Neural cell (in vitro differentiated cells): ENCODE measurements at regions not wholly inside any gene's neighbourhood (a gene's known extent, or its start where the extent isn't known, plus 50 kb on each side); places are given as distances from the start of the nearest gene placed in this dataset.

Source experiments
- H2AFZ ChIP-seq: fragments of 200-600, 300-800 bp; sonication (generic), shearing (Covaris generic); 2 replicates; pipeline ENCODE4 v1.6.0; 2014; ENCODE audit warnings: low read depth, mild to moderate bottlenecking, antibody characterized with exemption, low read length, moderate library complexity
- H3F3A ChIP-seq: fragments of 200-600 bp; shearing (Covaris generic); 2 replicates; pipeline ENCODE4 v1.6.1; 2016; ENCODE audit warnings: mild to moderate bottlenecking, moderate library complexity, mixed read lengths, antibody characterized with exemption, low read length; ENCODE audit not compliant: insufficient read depth, poor library complexity, severe bottlenecking
- H3K27ac ChIP-seq: fragments of 200-600, 300-800 bp; sonication (generic), shearing (Covaris generic); 2 replicates; pipeline ENCODE4 v1.5.1; 2014; ENCODE audit warnings: mild to moderate bottlenecking, low read length, moderate library complexity
- H3K27me3 ChIP-seq: fragments of 300-800, 200-600 bp; sonication (generic), shearing (Covaris generic); 2 replicates; pipeline ENCODE4 v1.6.0; 2014; ENCODE audit warnings: mild to moderate bottlenecking, low read depth, low read length, moderate library complexity; ENCODE audit not compliant: insufficient read depth
- H3K36me3 ChIP-seq: fragments of 300-800, 200-600 bp; sonication (generic), shearing (Covaris generic); 2 replicates; pipeline ENCODE4 v1.5.1; 2014; ENCODE audit warnings: mild to moderate bottlenecking, antibody characterized with exemption, low read length, moderate library complexity; ENCODE audit not compliant: insufficient read depth
- H3K4me2 ChIP-seq: fragments of 300-800, 200-600 bp; sonication (generic), shearing (Covaris generic); 2 replicates; pipeline ENCODE4 v1.6.0; 2014; ENCODE audit warnings: mild to moderate bottlenecking, low read length
- H3K4me3 ChIP-seq: fragments of 300-800, 200-600 bp; sonication (generic), shearing (Covaris generic); 2 replicates; pipeline ENCODE4 v1.5.1; 2014; ENCODE audit warnings: mild to moderate bottlenecking, low read length, moderate library complexity
- H3K79me2 ChIP-seq: fragments of 200-600 bp; shearing (Covaris generic); replicated peaks from 2 replicates; pipeline ENCODE4 v1.6.0; 2014; ENCODE audit warnings: mild to moderate bottlenecking, low read length, moderate library complexity; ENCODE audit not compliant: insufficient read depth
- H3K9ac ChIP-seq: fragments of 300-800, 200-600 bp; sonication (generic), shearing (Covaris generic); 2 replicates; pipeline ENCODE4 v1.6.1; 2016; ENCODE audit warnings: mild to moderate bottlenecking, low read length, mixed read lengths
- H3K9me2 ChIP-seq: fragments of 200-600 bp; shearing (Covaris generic); 2 replicates; pipeline ENCODE4 v1.6.1; 2016; ENCODE audit warnings: mild to moderate bottlenecking, low read length, mixed read lengths; ENCODE audit not compliant: insufficient read depth
- H3K9me3 ChIP-seq: fragments of 200-600, 300-800 bp; sonication (generic), shearing (Covaris generic); 2 replicates; pipeline ENCODE4 v1.6.1; 2016; ENCODE audit warnings: mild to moderate bottlenecking, mixed run types, low read length, moderate library complexity, mixed read lengths
- H4K20me1 ChIP-seq: fragments of 200-600 bp; shearing (Covaris generic); 2 replicates; pipeline ENCODE4 v1.6.1; 2016; ENCODE audit warnings: mild to moderate bottlenecking, mixed run types; ENCODE audit not compliant: insufficient read depth
- EP300 ChIP-seq: fragments of 450-650 bp; conservative IDR thresholded peaks from 2 replicates; pipeline ENCODE4 v1.6.1; 2014; ENCODE audit warnings: antibody characterized with exemption, mild to moderate bottlenecking, moderate library complexity; ENCODE audit not compliant: poor library complexity, severe bottlenecking
- EZH2 ChIP-seq: fragments of 200-600, 300-800 bp; shearing (Covaris generic), sonication (generic); IDR thresholded peaks from 2 replicates; pipeline ENCODE4 v1.6.1; 2014; ENCODE audit warnings: antibody characterized with exemption, low read length, borderline replicate concordance, mild to moderate bottlenecking; ENCODE audit not compliant: insufficient read depth, poor library complexity, severe bottlenecking
- MXI1 ChIP-seq: fragments of 450-650 bp; conservative IDR thresholded peaks from 2 replicates; pipeline ENCODE4 v1.6.1; 2014; ENCODE audit warnings: antibody characterized with exemption, mild to moderate bottlenecking; ENCODE audit not compliant: poor library complexity, severe bottlenecking
- POLR2AphosphoS5 ChIP-seq: IDR thresholded peaks from 2 replicates; pipeline ENCODE4 v1.6.1; 2012
- RAD21 ChIP-seq: fragments of 450-650 bp; conservative IDR thresholded peaks from 2 replicates; pipeline ENCODE4 v1.6.1; 2014; ENCODE audit warnings: antibody characterized with exemption, mild to moderate bottlenecking, moderate library complexity
- SMC3 ChIP-seq: fragments of 450-650 bp; conservative IDR thresholded peaks from 2 replicates; pipeline ENCODE4 v1.6.1; 2014; ENCODE audit warnings: antibody characterized with exemption, mild to moderate bottlenecking, moderate library complexity; ENCODE audit not compliant: poor library complexity
- TAF1 ChIP-seq: IDR thresholded peaks from 2 replicates; pipeline ENCODE4 v1.6.1; 2012; ENCODE audit warnings: low read depth
- TF ChIP-seq, protein P1 (sequence below): IDR thresholded peaks from 2 replicates; pipeline ENCODE4 v1.6.1; 2012; ENCODE audit warnings: borderline replicate concordance
- TF ChIP-seq, protein P2 (sequence below): fragments of 450-650 bp; IDR thresholded peaks from 2 replicates; pipeline ENCODE4 v1.5.1; 2014; ENCODE audit warnings: antibody characterized with exemption, mild to moderate bottlenecking, moderate library complexity; ENCODE audit not compliant: poor library complexity, severe bottlenecking

DNA sequence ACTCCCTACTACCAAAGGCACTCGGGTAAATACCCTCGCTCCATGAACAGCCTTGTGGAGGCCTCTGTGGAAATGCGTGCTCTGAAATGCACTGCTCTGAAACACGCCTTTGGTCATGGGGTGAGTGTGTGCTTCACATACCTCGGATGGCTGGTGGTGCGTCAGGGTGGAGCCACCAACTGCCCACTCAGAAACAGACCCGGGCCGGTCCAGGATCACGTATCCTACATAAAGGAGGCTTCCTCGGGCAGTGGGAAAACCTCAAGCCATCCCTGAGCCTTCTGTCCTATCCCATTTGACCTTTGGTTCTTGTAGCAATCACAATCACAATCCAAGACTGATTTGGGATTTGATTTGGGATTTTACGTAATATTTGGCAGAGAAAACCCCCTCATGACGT, 53.5 kb upstream of the ZNF516 start:
- H3K27ac ChIP-seq = no peak overlapping the region
- H3K4me2 ChIP-seq = no peak overlapping the region
- no peaks in the 10 kb centered on the region for H3K36me3 ChIP-seq
- TF ChIP-seq TAF1 (no peak), POLR2AphosphoS5 (no peak), MXI1 (no peak), EZH2 (no peak), RAD21 (no peak), EP300 (no peak), SMC3 (no peak)
- TF ChIP-seq, protein P1, sequence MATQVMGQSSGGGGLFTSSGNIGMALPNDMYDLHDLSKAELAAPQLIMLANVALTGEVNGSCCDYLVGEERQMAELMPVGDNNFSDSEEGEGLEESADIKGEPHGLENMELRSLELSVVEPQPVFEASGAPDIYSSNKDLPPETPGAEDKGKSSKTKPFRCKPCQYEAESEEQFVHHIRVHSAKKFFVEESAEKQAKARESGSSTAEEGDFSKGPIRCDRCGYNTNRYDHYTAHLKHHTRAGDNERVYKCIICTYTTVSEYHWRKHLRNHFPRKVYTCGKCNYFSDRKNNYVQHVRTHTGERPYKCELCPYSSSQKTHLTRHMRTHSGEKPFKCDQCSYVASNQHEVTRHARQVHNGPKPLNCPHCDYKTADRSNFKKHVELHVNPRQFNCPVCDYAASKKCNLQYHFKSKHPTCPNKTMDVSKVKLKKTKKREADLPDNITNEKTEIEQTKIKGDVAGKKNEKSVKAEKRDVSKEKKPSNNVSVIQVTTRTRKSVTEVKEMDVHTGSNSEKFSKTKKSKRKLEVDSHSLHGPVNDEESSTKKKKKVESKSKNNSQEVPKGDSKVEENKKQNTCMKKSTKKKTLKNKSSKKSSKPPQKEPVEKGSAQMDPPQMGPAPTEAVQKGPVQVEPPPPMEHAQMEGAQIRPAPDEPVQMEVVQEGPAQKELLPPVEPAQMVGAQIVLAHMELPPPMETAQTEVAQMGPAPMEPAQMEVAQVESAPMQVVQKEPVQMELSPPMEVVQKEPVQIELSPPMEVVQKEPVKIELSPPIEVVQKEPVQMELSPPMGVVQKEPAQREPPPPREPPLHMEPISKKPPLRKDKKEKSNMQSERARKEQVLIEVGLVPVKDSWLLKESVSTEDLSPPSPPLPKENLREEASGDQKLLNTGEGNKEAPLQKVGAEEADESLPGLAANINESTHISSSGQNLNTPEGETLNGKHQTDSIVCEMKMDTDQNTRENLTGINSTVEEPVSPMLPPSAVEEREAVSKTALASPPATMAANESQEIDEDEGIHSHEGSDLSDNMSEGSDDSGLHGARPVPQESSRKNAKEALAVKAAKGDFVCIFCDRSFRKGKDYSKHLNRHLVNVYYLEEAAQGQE = no peak
- TF ChIP-seq, protein P2, sequence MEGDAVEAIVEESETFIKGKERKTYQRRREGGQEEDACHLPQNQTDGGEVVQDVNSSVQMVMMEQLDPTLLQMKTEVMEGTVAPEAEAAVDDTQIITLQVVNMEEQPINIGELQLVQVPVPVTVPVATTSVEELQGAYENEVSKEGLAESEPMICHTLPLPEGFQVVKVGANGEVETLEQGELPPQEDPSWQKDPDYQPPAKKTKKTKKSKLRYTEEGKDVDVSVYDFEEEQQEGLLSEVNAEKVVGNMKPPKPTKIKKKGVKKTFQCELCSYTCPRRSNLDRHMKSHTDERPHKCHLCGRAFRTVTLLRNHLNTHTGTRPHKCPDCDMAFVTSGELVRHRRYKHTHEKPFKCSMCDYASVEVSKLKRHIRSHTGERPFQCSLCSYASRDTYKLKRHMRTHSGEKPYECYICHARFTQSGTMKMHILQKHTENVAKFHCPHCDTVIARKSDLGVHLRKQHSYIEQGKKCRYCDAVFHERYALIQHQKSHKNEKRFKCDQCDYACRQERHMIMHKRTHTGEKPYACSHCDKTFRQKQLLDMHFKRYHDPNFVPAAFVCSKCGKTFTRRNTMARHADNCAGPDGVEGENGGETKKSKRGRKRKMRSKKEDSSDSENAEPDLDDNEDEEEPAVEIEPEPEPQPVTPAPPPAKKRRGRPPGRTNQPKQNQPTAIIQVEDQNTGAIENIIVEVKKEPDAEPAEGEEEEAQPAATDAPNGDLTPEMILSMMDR = no peak
- no peaks in the 10 kb centered on the region for H3K9me2 ChIP-seq
- H4K20me1 ChIP-seq = no peaks in the 10 kb centered on the region
- H3K9me3 ChIP-seq = no peaks in the 10 kb centered on the region
- no peak overlapping the region for H3K9ac ChIP-seq
- no peaks in the 10 kb centered on the region for H3K79me2 ChIP-seq
- H3K27me3 ChIP-seq = no peaks in the 10 kb centered on the region
- H3F3A ChIP-seq = no peaks in the 10 kb centered on the region
- H2AFZ ChIP-seq = no peak overlapping the region
- H3K4me3 ChIP-seq = no peak overlapping the region

DNA sequence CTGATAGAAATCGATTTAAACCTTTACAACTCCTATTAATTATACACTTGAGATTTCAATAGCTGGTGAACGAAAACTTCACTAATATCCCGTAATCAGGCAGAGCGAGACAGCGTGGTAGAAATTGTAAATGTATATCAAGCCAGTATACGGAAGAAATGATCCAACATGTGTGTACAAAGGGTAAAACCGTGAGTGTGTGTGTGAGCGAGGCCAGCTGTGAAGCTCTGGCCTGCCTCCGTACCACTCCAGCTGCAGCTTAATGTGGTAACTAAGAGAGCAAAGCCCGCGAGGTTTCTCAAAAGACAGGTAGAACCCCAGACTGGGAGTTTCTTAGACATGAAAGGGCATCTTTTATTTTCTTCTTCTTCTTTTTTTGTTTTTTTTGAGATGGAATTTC, 52.3 kb upstream of the ZNF516 start:
- H3K9me2 ChIP-seq = no peaks in the 10 kb centered on the region
- no peaks in the 10 kb centered on the region for H3K36me3 ChIP-seq
- H3K9me3 ChIP-seq = no peaks in the 10 kb centered on the region
- no peak overlapping the region for H3K4me2 ChIP-seq
- H3K79me2 ChIP-seq = no peaks in the 10 kb centered on the region
- no peak overlapping the region for H3K9ac ChIP-seq
- H3K27me3 ChIP-seq = no peaks in the 10 kb centered on the region
- H3K4me3 ChIP-seq = no peak overlapping the region
- TF ChIP-seq EZH2 (no peak), SMC3 (no peak), POLR2AphosphoS5 (no peak), EP300 (no peak), RAD21 (no peak), MXI1 (no peak), TAF1 (no peak)
- TF ChIP-seq, protein P2 = no peak
- TF ChIP-seq, protein P1 = no peak
- no peaks in the 10 kb centered on the region for H4K20me1 ChIP-seq
- H3F3A ChIP-seq = no peaks in the 10 kb centered on the region
- no peak overlapping the region for H3K27ac ChIP-seq
- H2AFZ ChIP-seq = no peak overlapping the region
